H9 (cell line): ENCODE measurements at regions not wholly inside any gene's neighbourhood (a gene's known extent, or its start where the extent isn't known, plus 50 kb on each side); places are given as distances from the start of the nearest gene placed in this dataset.

ENCODE experiments used
- DNase-seq: peaks from one replicate; pipeline ENCODE4 v3.0.0-alpha.2; 2017
- H2AFZ ChIP-seq: one replicate; pipeline ENCODE4 v1.6.1; 2013; ENCODE audit warnings: mild to moderate bottlenecking, low read length, control low read depth, moderate library complexity
- H2AK5ac ChIP-seq: 2 replicates; pipeline ENCODE4 v1.6.1; 2013; ENCODE audit warnings: low read length, control low read depth, mixed read lengths; ENCODE audit not compliant: insufficient read length
- H2BK120ac ChIP-seq: one replicate; pipeline ENCODE4 v1.6.1; 2013; ENCODE audit warnings: low read depth, mild to moderate bottlenecking, low read length, control low read depth, inconsistent platforms; ENCODE audit not compliant: poor library complexity, severe bottlenecking
- H2BK12ac ChIP-seq: 2 replicates; pipeline ENCODE4 v1.6.1; 2013; ENCODE audit warnings: low read length, control low read depth, mixed read lengths, low read depth; ENCODE audit not compliant: insufficient read length
- H2BK15ac ChIP-seq: 2 replicates; pipeline ENCODE4 v1.6.1; 2013; ENCODE audit warnings: low read depth, low read length, control low read depth
- H2BK20ac ChIP-seq: one replicate; pipeline ENCODE4 v1.6.1; 2013; ENCODE audit warnings: low read depth, mild to moderate bottlenecking, low read length, control low read depth, inconsistent platforms; ENCODE audit not compliant: poor library complexity, severe bottlenecking
- H2BK5ac ChIP-seq: 2 replicates; pipeline ENCODE4 v1.6.1; 2013; ENCODE audit warnings: low read length, control low read depth, mixed read lengths; ENCODE audit not compliant: insufficient read length
- H3K14ac ChIP-seq: 2 replicates; pipeline ENCODE4 v1.6.1; 2013; ENCODE audit warnings: low read length, control low read depth; ENCODE audit not compliant: insufficient read depth
- H3K18ac ChIP-seq: 2 replicates; pipeline ENCODE4 v1.6.1; 2013; ENCODE audit warnings: low read depth, mild to moderate bottlenecking, mixed read lengths, low read length, control low read depth; ENCODE audit not compliant: insufficient read length
- H3K23ac ChIP-seq: 2 replicates; pipeline ENCODE4 v1.6.1; 2013; ENCODE audit warnings: low read length, control low read depth, mixed read lengths, low read depth; ENCODE audit not compliant: insufficient read length
- H3K23me2 ChIP-seq: 2 replicates; pipeline ENCODE4 v1.6.1; 2013; ENCODE audit warnings: low read depth, mild to moderate bottlenecking, mixed read lengths, low read length, control low read depth; ENCODE audit not compliant: insufficient read length, poor library complexity, severe bottlenecking
- H3K27ac ChIP-seq: 2 replicates; pipeline ENCODE4 v1.5.1; 2013; ENCODE audit warnings: low read length, control low read depth, mixed read lengths, low read depth; ENCODE audit not compliant: insufficient read length
- H3K27me3 ChIP-seq: 2 replicates; pipeline ENCODE4 v1.6.1; 2013; ENCODE audit warnings: low read length, control low read depth, inconsistent platforms; ENCODE audit not compliant: insufficient read depth
- H3K4ac ChIP-seq: 2 replicates; pipeline ENCODE4 v1.6.1; 2013; ENCODE audit warnings: low read depth, mild to moderate bottlenecking, control low read depth, inconsistent platforms, low read length, moderate library complexity
- H3K4me1 ChIP-seq: 2 replicates; pipeline ENCODE4 v1.6.1; 2013; ENCODE audit warnings: low read length, control low read depth, inconsistent platforms; ENCODE audit not compliant: insufficient read depth
- H3K4me2 ChIP-seq: 2 replicates; pipeline ENCODE4 v1.6.1; 2013; ENCODE audit warnings: low read length, control low read depth, mixed read lengths; ENCODE audit not compliant: insufficient read length, insufficient read depth
- H3K56ac ChIP-seq: 2 replicates; pipeline ENCODE4 v1.6.1; 2013; ENCODE audit warnings: low read depth, mild to moderate bottlenecking, mixed read lengths, low read length, control low read depth; ENCODE audit not compliant: insufficient read length
- H3K79me1 ChIP-seq: 2 replicates; pipeline ENCODE4 v1.6.1; 2013; ENCODE audit warnings: low read depth, mild to moderate bottlenecking, moderate library complexity, low read length, control low read depth, inconsistent platforms; ENCODE audit not compliant: insufficient read depth, poor library complexity, severe bottlenecking
- H3K79me2 ChIP-seq: 2 replicates; pipeline ENCODE4 v1.6.1; 2013; ENCODE audit warnings: low read length, control low read depth, inconsistent platforms; ENCODE audit not compliant: insufficient read depth
- H3K9ac ChIP-seq: 2 replicates; pipeline ENCODE4 v1.6.1; 2013; ENCODE audit warnings: low read length, control low read depth, mixed read lengths; ENCODE audit not compliant: insufficient read length; ENCODE audit errors: extremely low read depth
- H3K9me3 ChIP-seq: one replicate; pipeline ENCODE4 v1.6.1; 2013; ENCODE audit warnings: low read depth, low read length, inconsistent platforms; ENCODE audit not compliant: control insufficient read depth
- H3T11ph ChIP-seq: one replicate; pipeline ENCODE4 v1.6.1; 2013; ENCODE audit warnings: mild to moderate bottlenecking, low read length, control low read depth, inconsistent platforms
- H4K20me1 ChIP-seq: one replicate; pipeline ENCODE4 v1.6.1; 2013; ENCODE audit not compliant: control insufficient read depth, insufficient read length, insufficient read depth
- H4K5ac ChIP-seq: 2 replicates; pipeline ENCODE4 v1.6.1; 2013; ENCODE audit warnings: low read depth, mild to moderate bottlenecking, mixed read lengths, low read length, control low read depth; ENCODE audit not compliant: insufficient read length
- H4K8ac ChIP-seq: replicated peaks from 2 replicates; pipeline ENCODE4 v1.6.1; 2013; ENCODE audit warnings: low read length, control low read depth, mixed read lengths, low read depth; ENCODE audit not compliant: insufficient read length
- H4K91ac ChIP-seq: 2 replicates; pipeline ENCODE4 v1.6.1; 2013; ENCODE audit warnings: low read depth, mild to moderate bottlenecking, moderate library complexity, mixed read lengths, low read length, control low read depth; ENCODE audit not compliant: insufficient read length
- H3K27ac Mint-ChIP-seq, 3 experiments: 2 replicates in 2 of 3; 3 replicates in 1 of 3; pipeline ENCODE4 v1.8.0; 2020 to 2021; ENCODE audit warnings: mixed read lengths in 3 of 3, mild to moderate bottlenecking in 1 of 3, moderate library complexity in 1 of 3
- H3K27me3 Mint-ChIP-seq: 2 replicates; pipeline ENCODE4 v1.8.0; 2021; ENCODE audit warnings: low read depth, mild to moderate bottlenecking, moderate library complexity, mixed read lengths
- H3K36me3 Mint-ChIP-seq, 3 experiments: 2 replicates in 2 of 3; 3 replicates in 1 of 3; pipeline ENCODE4 v1.8.0; 2020 to 2021; ENCODE audit warnings: low read depth in 3 of 3, mixed read lengths in 3 of 3; ENCODE audit not compliant: insufficient read depth in 1 of 3
- H3K4me1 Mint-ChIP-seq, 2 experiments: 2 replicates each; pipeline ENCODE4 v1.8.0; 2020; ENCODE audit warnings: mixed read lengths in 2 of 2
- H3K4me3 Mint-ChIP-seq, 2 experiments: 2 replicates in 1 of 2; 3 replicates in 1 of 2; pipeline ENCODE4 v1.8.0; 2020 to 2021; ENCODE audit warnings: mild to moderate bottlenecking in 2 of 2, mixed read lengths in 2 of 2, moderate library complexity in 1 of 2
- H3K9me3 Mint-ChIP-seq, 2 experiments: 2 replicates in 1 of 2; 3 replicates in 1 of 2; pipeline ENCODE4 v1.8.0; 2020; ENCODE audit warnings: mild to moderate bottlenecking in 2 of 2, mixed read lengths in 2 of 2, moderate library complexity in 1 of 2
- WGBS: extraction: QIAGEN DNeasy Blood & Tissue Kit; methylation state at CpG from one replicate; pipeline ENCODE4 v1.1.7; 2013; ENCODE audit warnings: missing lambda C conversion rate, low lambda C conversion rate, mixed read lengths; ENCODE audit not compliant: insufficient read length; ENCODE audit errors: extremely low coverage; 5-methylcytosine and 5-hydroxymethylcytosine counted together
- TF ChIP-seq, protein P1 (sequence below): fragments of 200-600 bp; sonication (generic); conservative IDR thresholded peaks from 3 replicates; pipeline ENCODE4 v1.8.0; 2021; ENCODE audit warnings: antibody characterized with exemption, mild to moderate bottlenecking

DNA sequence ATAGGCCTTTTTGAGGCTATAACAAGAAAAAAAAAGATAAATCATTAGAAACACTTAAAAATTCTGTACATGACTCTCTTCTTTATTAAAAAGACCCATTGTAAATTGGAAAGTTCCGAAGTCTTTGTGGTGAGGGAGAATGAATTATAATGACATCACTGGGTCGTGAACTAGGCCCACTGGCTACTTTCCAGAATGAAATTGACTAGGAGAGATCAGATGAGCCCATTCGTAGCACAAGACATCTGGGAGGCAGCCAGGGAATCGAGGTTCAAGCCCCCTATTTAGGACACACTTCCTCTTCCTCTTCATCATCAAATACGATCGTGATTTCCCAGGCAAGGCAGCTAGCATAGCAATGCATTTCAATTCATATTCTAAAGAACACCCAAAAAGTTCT is 889.8 kb upstream of the NR2F2 start:
- Mint-ChIP-seq H3K36me3 (no peaks in the 10 kb centered on the region; a peak in 1 of 7 replicates), H3K4me3 (no peak overlapping the region), H3K4me1 (no peaks in the 10 kb centered on the region), H3K27me3 (no peaks in the 10 kb centered on the region), H3K9me3 (no peaks in the 10 kb centered on the region; a peak in 1 of 5 replicates), H3K27ac (no peak overlapping the region)
- no peak overlapping the region for H3K9ac ChIP-seq
- H2BK5ac ChIP-seq: no peak overlapping the region
- H3K23ac ChIP-seq: no peak overlapping the region
- no peak overlapping the region for H3K14ac ChIP-seq
- TF ChIP-seq, protein P1, sequence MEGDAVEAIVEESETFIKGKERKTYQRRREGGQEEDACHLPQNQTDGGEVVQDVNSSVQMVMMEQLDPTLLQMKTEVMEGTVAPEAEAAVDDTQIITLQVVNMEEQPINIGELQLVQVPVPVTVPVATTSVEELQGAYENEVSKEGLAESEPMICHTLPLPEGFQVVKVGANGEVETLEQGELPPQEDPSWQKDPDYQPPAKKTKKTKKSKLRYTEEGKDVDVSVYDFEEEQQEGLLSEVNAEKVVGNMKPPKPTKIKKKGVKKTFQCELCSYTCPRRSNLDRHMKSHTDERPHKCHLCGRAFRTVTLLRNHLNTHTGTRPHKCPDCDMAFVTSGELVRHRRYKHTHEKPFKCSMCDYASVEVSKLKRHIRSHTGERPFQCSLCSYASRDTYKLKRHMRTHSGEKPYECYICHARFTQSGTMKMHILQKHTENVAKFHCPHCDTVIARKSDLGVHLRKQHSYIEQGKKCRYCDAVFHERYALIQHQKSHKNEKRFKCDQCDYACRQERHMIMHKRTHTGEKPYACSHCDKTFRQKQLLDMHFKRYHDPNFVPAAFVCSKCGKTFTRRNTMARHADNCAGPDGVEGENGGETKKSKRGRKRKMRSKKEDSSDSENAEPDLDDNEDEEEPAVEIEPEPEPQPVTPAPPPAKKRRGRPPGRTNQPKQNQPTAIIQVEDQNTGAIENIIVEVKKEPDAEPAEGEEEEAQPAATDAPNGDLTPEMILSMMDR: no peak
- no peaks in the 10 kb centered on the region for H4K20me1 ChIP-seq
- no peaks in the 10 kb centered on the region for H3K79me2 ChIP-seq
- no peak overlapping the region for H2AFZ ChIP-seq
- no peak overlapping the region for H2BK15ac ChIP-seq
- H3K23me2 ChIP-seq: no peaks in the 10 kb centered on the region
- H3K4me1 ChIP-seq: no peaks in the 10 kb centered on the region
- H3K56ac ChIP-seq: no peak overlapping the region
- H2BK120ac ChIP-seq: no peak overlapping the region
- no peak overlapping the region for H4K5ac ChIP-seq
- H3T11ph ChIP-seq: no peak overlapping the region
- no peak overlapping the region for H3K4me2 ChIP-seq
- H2BK20ac ChIP-seq: no peak overlapping the region
- no peak overlapping the region for H4K91ac ChIP-seq
- no peak overlapping the region for H3K4ac ChIP-seq
- no peak overlapping the region for H3K27ac ChIP-seq
- no peak overlapping the region for H2AK5ac ChIP-seq
- H3K9me3 ChIP-seq: no peaks in the 10 kb centered on the region
- no peak overlapping the region for H2BK12ac ChIP-seq
- no peaks in the 10 kb centered on the region for H3K79me1 ChIP-seq
- no peak for DNase-seq
- no peaks in the 10 kb centered on the region for H3K27me3 ChIP-seq
- H4K8ac ChIP-seq: no peak overlapping the region
- H3K18ac ChIP-seq: no peak overlapping the region
- no CpG with 5 or more reads among the region's 6 CpGs for WGBS
